ENCODE measurements at regions not wholly inside any gene's neighbourhood (a gene's known extent, or its start where the extent isn't known, plus 50 kb on each side); places are given as distances from the start of the nearest gene placed in this dataset.

GRCh38 chr3:1805331-1805730 is 293.3 kb upstream of the CNTN4 start (continued):
- TF ChIP-seq FOSL2 (IDR thresholded peaks at IDR 0.05; ENCODE audit: borderline replicate concordance, low read depth) (no peak), POLR2AphosphoS5 (IDR thresholded peaks at IDR 0.05; ENCODE audit: low read depth, low read length) (no peak)

GRCh38 chr3:1808590-1808989 is 290.1 kb upstream of the CNTN4 start:
- ChIA-PET POLR2A (no interaction called here), CTCF (no interaction called here)
- no peaks in the 10 kb centered on the region for H3K9me2 ChIP-seq
- no peaks in the 10 kb centered on the region for H3F3A ChIP-seq (replicated peaks; ENCODE audit: insufficient read depth)
- no peaks in the 10 kb centered on the region for H3K4me1 ChIP-seq (ENCODE audit: control insufficient read depth in 1 of 2, insufficient read depth in 2 of 2, low read depth in 1 of 2, low read length in 1 of 2)
- no peak overlapping the region for H3K27ac ChIP-seq (ENCODE audit: low read depth in 2 of 2, low read length in 1 of 2)
- no peaks in the 10 kb centered on the region for H4K20me1 ChIP-seq (ENCODE audit: insufficient read depth)
- WGBS (ENCODE audit: low lambda C conversion rate), result 7% methylated on average over 1 of the region's 1 CpG
- no peaks in the 10 kb centered on the region for H3K27me3 ChIP-seq (ENCODE audit: insufficient read depth)
- no peak overlapping the region for H3K4me3 ChIP-seq (ENCODE audit: low read depth in 2 of 2, low read length in 1 of 2)
- H3K9ac ChIP-seq, result no peak overlapping the region
- no peak overlapping the region for H3K4me2 ChIP-seq
- no peaks in the 10 kb centered on the region for H3K36me3 ChIP-seq (replicated peaks in 1 of 2; ENCODE audit: control insufficient read depth in 1 of 2, insufficient read depth in 2 of 2, low read length in 1 of 2)
- H3K9me3 ChIP-seq, result no peaks in the 10 kb centered on the region
- H2AFZ ChIP-seq (ENCODE audit: low read depth), result no peak overlapping the region
- DNase-seq, result no peak
- H3K79me2 ChIP-seq (ENCODE audit: insufficient read depth), result no peaks in the 10 kb centered on the region
- no peak for TF ChIP-seq EP300 (IDR thresholded peaks at IDR 0.05; ENCODE audit: borderline replicate concordance in 1 of 2, low read depth in 1 of 2, low read length in 1 of 2)
- no peak for TF ChIP-seq RCOR1 (IDR thresholded peaks at IDR 0.05; ENCODE audit: low read length)
- no peak for TF ChIP-seq REST (IDR thresholded peaks at IDR 0.05; ENCODE audit: low read depth, low read length)

GRCh38 chr3:1823867-1824266 is 274.8 kb upstream of the CNTN4 start:
- no peak for TF ChIP-seq MAX (IDR thresholded peaks at IDR 0.05; ENCODE audit: low read depth)
- CTCF ChIA-PET, result interaction anchor here (1.4 kb wide), 1 partner anchor 8 kb away, joined by 3 read pairs; no protein-coding TSS in a partner anchor
- no peak for DNase-seq

More at GRCh38 chr3:1823867-1824266, 274.8 kb upstream of the CNTN4 start:
- Histone ChIP-seq H2AFZ (ENCODE audit: low read depth) (no peak overlapping the region), H3K4me1 (ENCODE audit: control insufficient read depth in 1 of 2, insufficient read depth in 2 of 2, low read depth in 1 of 2, low read length in 1 of 2) (peaks cover 0 to 6% of the 10 kb centered on the region in 2 experiments; a peak in 2 of 4 replicates), H3K9ac (no peak overlapping the region), H4K20me1 (ENCODE audit: insufficient read depth) (no peaks in the 10 kb centered on the region), H3K27ac (ENCODE audit: low read depth in 2 of 2, low read length in 1 of 2) (no peak overlapping the region), H3K27me3 (ENCODE audit: insufficient read depth) (no peaks in the 10 kb centered on the region), H3F3A (replicated peaks; ENCODE audit: insufficient read depth) (no peaks in the 10 kb centered on the region), H3K79me2 (ENCODE audit: insufficient read depth) (no peaks in the 10 kb centered on the region), H3K9me2 (no peaks in the 10 kb centered on the region), H3K4me2 (no peak overlapping the region), H3K9me3 (no peaks in the 10 kb centered on the region; the same call in 1 of the 2 replicates), H3K4me3 (ENCODE audit: low read depth in 2 of 2, low read length in 1 of 2) (no peak overlapping the region), H3K36me3 (replicated peaks in 1 of 2; ENCODE audit: control insufficient read depth in 1 of 2, insufficient read depth in 2 of 2, low read length in 1 of 2) (no peaks in the 10 kb centered on the region)
- 30% methylated on average over 5 of the region's 5 CpGs for WGBS (ENCODE audit: low lambda C conversion rate)
- POLR2A ChIA-PET, result no interaction called here
